ENCODE measurements at regions not wholly inside any gene's neighbourhood (a gene's known extent, or its start where the extent isn't known, plus 50 kb on each side); places are given as distances from the start of the nearest gene placed in this dataset.

DNA sequence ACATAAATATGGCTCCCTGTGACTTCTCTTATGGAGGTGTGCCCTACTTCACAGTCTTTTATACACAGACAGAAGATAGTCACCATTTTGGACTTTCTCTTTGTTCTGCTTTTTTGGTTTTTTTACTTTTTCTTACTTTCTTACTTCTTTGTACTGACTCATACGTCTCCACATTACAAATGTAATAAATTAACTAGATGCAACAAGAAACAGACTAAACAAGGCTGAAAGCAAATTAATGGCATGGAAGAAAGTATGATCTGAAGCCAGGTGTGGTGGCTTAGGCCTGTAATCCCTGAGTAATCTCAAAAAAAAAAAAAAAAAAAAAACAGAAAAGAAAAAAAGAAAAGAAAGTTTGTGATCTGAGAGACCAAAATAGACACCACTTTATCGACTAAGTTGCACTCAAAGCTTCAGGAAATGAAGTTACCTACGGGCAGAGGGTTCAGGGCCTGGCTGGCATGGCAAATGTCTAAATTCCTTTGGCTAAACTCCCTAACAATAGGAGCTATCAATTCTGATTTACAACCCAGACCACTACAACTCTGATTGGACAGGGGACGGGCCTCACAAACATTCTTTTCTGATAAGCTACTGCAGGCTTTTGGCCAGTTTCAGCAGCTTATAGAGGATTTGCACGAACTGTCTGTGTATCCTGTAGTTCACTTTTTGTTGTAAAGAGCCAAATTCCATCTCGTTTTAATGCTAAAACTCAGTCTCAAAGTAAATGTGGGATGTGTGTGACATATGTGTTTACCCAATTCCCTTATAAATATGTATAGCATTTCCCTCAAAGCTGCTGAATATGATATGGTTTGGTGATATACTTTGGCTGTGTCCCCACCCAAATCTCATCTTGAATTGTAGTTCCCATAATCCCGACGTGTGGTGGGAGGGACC lies 129.1 kb downstream of the SEPTIN14 start (continued):
- TF ChIP-seq ZNF768 (tag by site-specific recombination; IDR thresholded peaks at IDR 0.05), result no peak
- no peak for TF ChIP-seq ZNF239 (tag by site-specific recombination; IDR thresholded peaks at IDR 0.05)
- no peak for TF ChIP-seq ZNF19 (tag by site-specific recombination; IDR thresholded peaks at IDR 0.05; ENCODE audit: low read depth)
- TF ChIP-seq, protein P1, sequence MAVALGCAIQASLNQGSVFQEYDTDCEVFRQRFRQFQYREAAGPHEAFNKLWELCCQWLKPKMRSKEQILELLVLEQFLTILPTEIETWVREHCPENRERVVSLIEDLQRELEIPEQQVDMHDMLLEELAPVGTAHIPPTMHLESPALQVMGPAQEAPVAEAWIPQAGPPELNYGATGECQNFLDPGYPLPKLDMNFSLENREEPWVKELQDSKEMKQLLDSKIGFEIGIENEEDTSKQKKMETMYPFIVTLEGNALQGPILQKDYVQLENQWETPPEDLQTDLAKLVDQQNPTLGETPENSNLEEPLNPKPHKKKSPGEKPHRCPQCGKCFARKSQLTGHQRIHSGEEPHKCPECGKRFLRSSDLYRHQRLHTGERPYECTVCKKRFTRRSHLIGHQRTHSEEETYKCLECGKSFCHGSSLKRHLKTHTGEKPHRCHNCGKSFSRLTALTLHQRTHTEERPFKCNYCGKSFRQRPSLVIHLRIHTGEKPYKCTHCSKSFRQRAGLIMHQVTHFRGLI (tag by site-specific recombination; IDR thresholded peaks at IDR 0.05), result no peak
- TF ChIP-seq ZBTB48 (tag by site-specific recombination; IDR thresholded peaks at IDR 0.05), result no peak
- TF ChIP-seq, protein P2, sequence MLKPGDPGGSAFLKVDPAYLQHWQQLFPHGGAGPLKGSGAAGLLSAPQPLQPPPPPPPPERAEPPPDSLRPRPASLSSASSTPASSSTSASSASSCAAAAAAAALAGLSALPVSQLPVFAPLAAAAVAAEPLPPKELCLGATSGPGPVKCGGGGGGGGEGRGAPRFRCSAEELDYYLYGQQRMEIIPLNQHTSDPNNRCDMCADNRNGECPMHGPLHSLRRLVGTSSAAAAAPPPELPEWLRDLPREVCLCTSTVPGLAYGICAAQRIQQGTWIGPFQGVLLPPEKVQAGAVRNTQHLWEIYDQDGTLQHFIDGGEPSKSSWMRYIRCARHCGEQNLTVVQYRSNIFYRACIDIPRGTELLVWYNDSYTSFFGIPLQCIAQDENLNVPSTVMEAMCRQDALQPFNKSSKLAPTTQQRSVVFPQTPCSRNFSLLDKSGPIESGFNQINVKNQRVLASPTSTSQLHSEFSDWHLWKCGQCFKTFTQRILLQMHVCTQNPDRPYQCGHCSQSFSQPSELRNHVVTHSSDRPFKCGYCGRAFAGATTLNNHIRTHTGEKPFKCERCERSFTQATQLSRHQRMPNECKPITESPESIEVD (tag by site-specific recombination; IDR thresholded peaks at IDR 0.05), result no peak
- no peak for TF ChIP-seq ZNF223 (tag by site-specific recombination; IDR thresholded peaks at IDR 0.05)
- TF ChIP-seq, protein P3, sequence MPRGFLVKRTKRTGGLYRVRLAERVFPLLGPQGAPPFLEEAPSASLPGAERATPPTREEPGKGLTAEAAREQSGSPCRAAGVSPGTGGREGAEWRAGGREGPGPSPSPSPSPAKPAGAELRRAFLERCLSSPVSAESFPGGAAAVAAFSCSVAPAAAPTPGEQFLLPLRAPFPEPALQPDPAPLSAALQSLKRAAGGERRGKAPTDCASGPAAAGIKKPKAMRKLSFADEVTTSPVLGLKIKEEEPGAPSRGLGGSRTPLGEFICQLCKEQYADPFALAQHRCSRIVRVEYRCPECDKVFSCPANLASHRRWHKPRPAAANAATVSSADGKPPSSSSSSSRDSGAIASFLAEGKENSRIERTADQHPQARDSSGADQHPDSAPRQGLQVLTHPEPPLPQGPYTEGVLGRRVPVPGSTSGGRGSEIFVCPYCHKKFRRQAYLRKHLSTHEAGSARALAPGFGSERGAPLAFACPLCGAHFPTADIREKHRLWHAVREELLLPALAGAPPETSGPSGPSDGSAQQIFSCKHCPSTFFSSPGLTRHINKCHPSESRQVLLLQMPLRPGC (tag by site-specific recombination; IDR thresholded peaks at IDR 0.05), result no peak

DNA sequence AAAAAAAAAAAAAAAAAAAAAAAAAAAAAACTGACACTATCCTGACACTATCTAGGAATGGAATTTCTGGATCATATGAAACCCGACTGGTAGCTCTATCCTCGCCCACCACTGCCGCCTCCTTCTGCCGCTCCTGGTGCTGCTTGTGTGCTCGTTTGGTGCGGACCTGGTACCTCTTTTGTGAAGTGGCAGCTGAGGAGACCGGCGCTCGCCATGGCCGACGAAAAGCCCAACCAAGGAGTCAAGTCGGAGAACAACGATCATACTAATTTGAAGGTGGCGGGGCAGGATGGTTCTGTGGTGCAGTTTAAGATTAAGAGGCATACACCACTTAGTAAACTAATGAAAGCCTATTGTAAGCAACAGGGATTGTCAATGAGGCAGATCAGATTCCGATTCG lies 130.6 kb downstream of the SEPTIN14 start:
- H3K4me3 ChIP-seq (ENCODE audit: low read depth, low read length), result no peak overlapping the region
- no peak overlapping the region for H3K27ac ChIP-seq (ENCODE audit: extremely low read depth, low read depth, low read length)
- ChIA-PET CTCF (no interaction called here), POLR2A (no interaction called here)
- no peak for TF ChIP-seq ZNF76 (tag by site-specific recombination; IDR thresholded peaks at IDR 0.05; ENCODE audit: borderline replicate concordance, low read depth)
- no peak for TF ChIP-seq ZNF433 (tag by site-specific recombination; IDR thresholded peaks at IDR 0.05; ENCODE audit: low read depth)
- no peak for TF ChIP-seq HOXD13 (CRISPR knock-in tag; IDR thresholded peaks at IDR 0.05; ENCODE audit: borderline replicate concordance)
- TF ChIP-seq ZNF560 (tag by site-specific recombination; IDR thresholded peaks at IDR 0.05; ENCODE audit: borderline replicate concordance), result no peak
- TF ChIP-seq ZBTB10 (tag by site-specific recombination; IDR thresholded peaks at IDR 0.05), result no peak
- TF ChIP-seq TSHZ1 (tag by site-specific recombination; IDR thresholded peaks at IDR 0.05; ENCODE audit: borderline replicate concordance), result no peak
- TF ChIP-seq ZBTB48 (tag by site-specific recombination; IDR thresholded peaks at IDR 0.05), result no peak
- no peak for TF ChIP-seq ZNF768 (tag by site-specific recombination; IDR thresholded peaks at IDR 0.05)
- no peak for TF ChIP-seq ZNF239 (tag by site-specific recombination; IDR thresholded peaks at IDR 0.05)
- no peak for TF ChIP-seq ZSCAN16 (tag by site-specific recombination; IDR thresholded peaks at IDR 0.05)
- TF ChIP-seq ZNF658 (tag by site-specific recombination; IDR thresholded peaks at IDR 0.05), result no peak
- no peak for TF ChIP-seq KLF10 (tag by site-specific recombination; IDR thresholded peaks at IDR 0.05)
- TF ChIP-seq IKZF3 (tag by site-specific recombination; IDR thresholded peaks at IDR 0.05), result no peak
- TF ChIP-seq HOXC10 (CRISPR knock-in tag; IDR thresholded peaks at IDR 0.05), result no peak
- TF ChIP-seq OVOL3 (tag by site-specific recombination; IDR thresholded peaks at IDR 0.05), result no peak
- TF ChIP-seq ZXDB (tag by site-specific recombination; IDR thresholded peaks at IDR 0.05), result no peak
- no peak for TF ChIP-seq KLF1 (tag by site-specific recombination; IDR thresholded peaks at IDR 0.05)
- TF ChIP-seq REPIN1 (tag by site-specific recombination; IDR thresholded peaks at IDR 0.05; ENCODE audit: low read depth), result no peak
- no peaks in the 10 kb centered on the region for H3K4me1 ChIP-seq (ENCODE audit: control insufficient read depth, insufficient read depth, low read length)
- H3K9me3 ChIP-seq (ENCODE audit: control insufficient read depth, insufficient read depth, low read depth, low read length), result no peaks in the 10 kb centered on the region
- no peaks in the 10 kb centered on the region for H3K36me3 ChIP-seq (ENCODE audit: control insufficient read depth in 2 of 2, insufficient read depth in 1 of 2, low read length in 2 of 2)
